PFSK-1 (cell line): ENCODE measurements at regions not wholly inside any gene's neighbourhood (a gene's known extent, or its start where the extent isn't known, plus 50 kb on each side); places are given as distances from the start of the nearest gene placed in this dataset.

Experiments used
- POLR2AphosphoS5 ChIP-seq: IDR thresholded peaks from 2 replicates; pipeline ENCODE4 v1.6.1; 2012; ENCODE audit warnings: low read depth, mild to moderate bottlenecking, control low read depth, low read length, moderate library complexity
- SIN3A ChIP-seq: IDR thresholded peaks from 2 replicates; pipeline ENCODE4 v1.6.1; 2012; ENCODE audit warnings: mild to moderate bottlenecking, low read length, moderate library complexity, borderline replicate concordance; ENCODE audit not compliant: insufficient read depth

DNA sequence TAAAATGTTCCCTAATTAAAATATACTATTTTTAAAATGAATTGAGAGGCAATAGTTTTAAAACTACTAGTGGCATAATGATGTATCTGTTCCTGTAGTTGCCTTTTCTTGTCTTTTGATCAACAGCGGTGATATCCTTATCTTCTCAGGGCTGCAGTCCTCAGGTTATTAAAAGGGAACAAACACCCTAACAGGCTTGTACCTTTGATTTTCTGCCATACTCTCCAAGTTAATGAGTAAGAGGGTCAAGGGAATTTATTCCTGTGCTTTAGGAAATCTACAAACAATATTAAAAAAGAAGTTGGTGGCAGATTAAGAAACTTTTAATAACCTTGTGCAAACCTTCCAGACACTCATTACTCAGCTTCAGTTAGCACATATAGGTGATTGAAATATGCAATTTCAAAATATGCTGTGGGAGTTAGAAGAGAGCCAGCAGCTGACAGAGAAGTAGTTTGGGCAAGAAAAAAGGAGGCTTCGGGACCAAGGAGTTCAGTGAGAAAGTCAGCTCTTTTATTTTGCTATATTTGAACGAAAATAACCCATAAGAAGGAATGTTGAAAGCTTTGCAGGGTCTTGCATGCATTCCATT lies 81.0 kb upstream of the TLE4 start:
- no peak for TF ChIP-seq SIN3A
- no peak for TF ChIP-seq POLR2AphosphoS5
